KMS-11 (cell line): ENCODE measurements at regions not wholly inside any gene's neighbourhood (a gene's known extent, or its start where the extent isn't known, plus 50 kb on each side); places are given as distances from the start of the nearest gene placed in this dataset.

ENCODE experiments used
- H2AFZ ChIP-seq: fragments of 200-600 bp; sonication (generic); 2 replicates; pipeline ENCODE4 v1.6.1; 2016; ENCODE audit warnings: antibody characterized with exemption, mixed run types, low read depth
- H3K27ac ChIP-seq: fragments of 200-600 bp; sonication (generic); 2 replicates; pipeline ENCODE4 v1.6.1; 2016; ENCODE audit warnings: mild to moderate bottlenecking, mixed run types
- H3K27me3 ChIP-seq: fragments of 200-600 bp; sonication (generic); 2 replicates; pipeline ENCODE4 v1.6.1; 2017; ENCODE audit warnings: mild to moderate bottlenecking, low read depth, mixed run types, moderate library complexity; ENCODE audit not compliant: insufficient read depth
- H3K36me3 ChIP-seq: fragments of 200-600 bp; sonication (generic); 2 replicates; pipeline ENCODE4 v1.6.1; 2017; ENCODE audit warnings: mild to moderate bottlenecking, mixed run types; ENCODE audit not compliant: insufficient read depth
- H3K4me1 ChIP-seq: fragments of 200-600 bp; sonication (generic); 2 replicates; pipeline ENCODE4 v1.6.1; 2016; ENCODE audit warnings: mild to moderate bottlenecking, low read depth, mixed run types; ENCODE audit not compliant: poor library complexity, severe bottlenecking
- H3K4me2 ChIP-seq: fragments of 200-600 bp; sonication (generic); 2 replicates; pipeline ENCODE4 v1.7.0; 2016; ENCODE audit warnings: mild to moderate bottlenecking, mixed run types
- H3K4me3 ChIP-seq: fragments of 200-600 bp; sonication (generic); IDR thresholded peaks from 2 replicates; pipeline ENCODE4 v1.6.1; 2017; ENCODE audit warnings: low read depth, low read length, mixed read lengths; ENCODE audit not compliant: insufficient read depth
- H3K79me2 ChIP-seq: fragments of 200-600 bp; sonication (generic); 2 replicates; pipeline ENCODE4 v1.6.1; 2016; ENCODE audit warnings: low read depth, mixed run types; ENCODE audit not compliant: insufficient read depth
- H3K9ac ChIP-seq: fragments of 200-600 bp; sonication (generic); 2 replicates; pipeline ENCODE4 v1.6.1; 2016; ENCODE audit warnings: mild to moderate bottlenecking, mixed run types
- H4K20me1 ChIP-seq: fragments of 200-600 bp; sonication (generic); 2 replicates; pipeline ENCODE4 v1.6.1; 2016; ENCODE audit warnings: mild to moderate bottlenecking, mixed run types; ENCODE audit not compliant: insufficient read depth
- CTCF ChIP-seq: fragments of 200-600 bp; sonication (generic); conservative IDR thresholded peaks from 2 replicates; pipeline ENCODE4 v1.6.1; 2017; ENCODE audit warnings: low read depth, mild to moderate bottlenecking, antibody characterized with exemption, low read length, moderate library complexity, mixed read lengths

DNA sequence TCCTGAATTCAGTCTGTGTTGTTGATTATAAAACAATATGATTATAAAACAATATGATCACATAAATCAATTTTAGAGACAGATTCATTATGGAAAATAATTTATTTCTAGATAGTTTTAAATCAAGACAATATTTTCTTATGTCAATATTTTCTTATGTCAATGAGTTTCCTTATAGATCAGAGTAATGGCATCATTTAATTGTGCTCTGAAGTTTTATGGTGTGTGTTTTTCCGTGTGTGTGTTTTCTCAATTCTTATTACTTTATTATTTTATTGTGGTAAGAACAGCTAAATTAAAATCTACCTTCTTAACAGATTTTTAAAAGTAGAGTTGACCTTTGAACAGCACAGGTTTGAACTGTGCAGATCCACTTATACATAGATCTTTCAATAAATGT lies 105.3 kb upstream of the SLCO1B1 start:
- Histone ChIP-seq H2AFZ (no peak overlapping the region), H3K4me2 (no peak overlapping the region), H3K4me1 (no peaks in the 10 kb centered on the region), H3K36me3 (no peaks in the 10 kb centered on the region), H3K79me2 (no peaks in the 10 kb centered on the region), H3K4me3 (no peak overlapping the region), H3K9ac (no peak overlapping the region), H3K27ac (no peak overlapping the region), H3K27me3 (no peaks in the 10 kb centered on the region), H4K20me1 (no peaks in the 10 kb centered on the region)
- TF ChIP-seq CTCF: no peak

GRCh38 chr12:21026302-21026701 lies 104.7 kb upstream of the SLCO1B1 start:
- no peak overlapping the region for H3K4me3 ChIP-seq
- no peak overlapping the region for H3K4me2 ChIP-seq
- H3K27me3 ChIP-seq: no peaks in the 10 kb centered on the region
- TF ChIP-seq CTCF: no peak
- no peaks in the 10 kb centered on the region for H4K20me1 ChIP-seq
- H2AFZ ChIP-seq: no peak overlapping the region
- H3K27ac ChIP-seq: no peak overlapping the region
- no peak overlapping the region for H3K9ac ChIP-seq
- H3K4me1 ChIP-seq: no peaks in the 10 kb centered on the region
- H3K36me3 ChIP-seq: no peaks in the 10 kb centered on the region
- no peaks in the 10 kb centered on the region for H3K79me2 ChIP-seq

DNA sequence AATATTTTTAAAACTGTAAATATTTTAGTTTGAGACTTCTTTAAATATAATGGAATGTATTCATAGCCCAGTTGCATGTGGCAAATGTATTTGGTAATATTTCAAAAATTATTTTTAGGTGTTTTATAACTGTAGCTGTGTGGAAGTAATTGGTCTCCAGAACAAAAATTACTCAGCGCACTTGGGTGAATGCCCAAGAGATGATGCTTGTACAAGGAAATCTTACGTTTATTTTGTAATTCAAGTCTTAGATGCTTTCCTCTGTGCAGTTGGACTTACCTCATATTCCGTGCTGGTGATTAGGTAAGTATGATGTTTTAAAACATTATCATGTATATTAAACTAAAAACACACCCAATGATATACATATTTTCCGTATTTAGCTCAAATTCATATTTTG lies 76.7 kb upstream of the SLCO1B1 start:
- H4K20me1 ChIP-seq: no peaks in the 10 kb centered on the region
- H3K79me2 ChIP-seq: no peaks in the 10 kb centered on the region
- no peak overlapping the region for H3K27ac ChIP-seq
- no peak for TF ChIP-seq CTCF
- H3K4me1 ChIP-seq: no peaks in the 10 kb centered on the region
- no peaks in the 10 kb centered on the region for H3K36me3 ChIP-seq
- H2AFZ ChIP-seq: no peak overlapping the region
- H3K9ac ChIP-seq: no peak overlapping the region
- H3K4me2 ChIP-seq: no peak overlapping the region
- H3K4me3 ChIP-seq: no peak overlapping the region
- no peaks in the 10 kb centered on the region for H3K27me3 ChIP-seq

GRCh38 chr12:21065845-21066244 lies 65.1 kb upstream of the SLCO1B1 start:
- Histone ChIP-seq H3K27ac (no peak overlapping the region), H4K20me1 (no peaks in the 10 kb centered on the region), H2AFZ (no peak overlapping the region), H3K4me1 (no peaks in the 10 kb centered on the region), H3K4me3 (no peak overlapping the region), H3K9ac (no peak overlapping the region), H3K36me3 (no peaks in the 10 kb centered on the region), H3K27me3 (no peaks in the 10 kb centered on the region), H3K79me2 (no peaks in the 10 kb centered on the region), H3K4me2 (no peak overlapping the region)
- TF ChIP-seq CTCF: no peak

DNA sequence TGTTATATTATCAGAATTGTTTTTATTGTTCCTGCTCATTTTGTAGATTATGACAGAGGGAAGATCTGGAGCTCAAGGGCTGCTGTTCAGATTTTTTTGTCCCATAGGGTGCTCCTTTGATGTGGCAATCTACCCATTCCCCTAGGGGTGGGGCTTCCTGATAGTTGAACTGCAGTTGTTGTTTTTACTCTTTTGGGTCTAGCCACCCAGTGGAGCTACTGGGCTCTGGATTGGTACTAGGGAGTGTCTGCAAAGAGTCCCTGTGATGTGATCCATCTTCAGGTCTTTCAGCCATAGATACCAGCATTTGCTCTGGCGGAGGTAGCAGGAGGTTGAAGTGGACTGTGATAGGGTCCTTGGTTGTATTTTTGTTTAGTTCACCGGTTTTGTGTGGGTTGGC lies 57.9 kb upstream of the SLCO1B1 start:
- Histone ChIP-seq H4K20me1 (no peaks in the 10 kb centered on the region), H3K9ac (no peak overlapping the region), H3K4me2 (no peak overlapping the region), H3K27me3 (no peaks in the 10 kb centered on the region), H3K4me1 (no peaks in the 10 kb centered on the region), H2AFZ (no peak overlapping the region), H3K27ac (no peak overlapping the region), H3K79me2 (no peaks in the 10 kb centered on the region), H3K4me3 (no peak overlapping the region), H3K36me3 (no peaks in the 10 kb centered on the region)
- TF ChIP-seq CTCF: no peak
